ENCODE measurements at regions not wholly inside any gene's neighbourhood (a gene's known extent, or its start where the extent isn't known, plus 50 kb on each side); places are given as distances from the start of the nearest gene placed in this dataset.

DNA sequence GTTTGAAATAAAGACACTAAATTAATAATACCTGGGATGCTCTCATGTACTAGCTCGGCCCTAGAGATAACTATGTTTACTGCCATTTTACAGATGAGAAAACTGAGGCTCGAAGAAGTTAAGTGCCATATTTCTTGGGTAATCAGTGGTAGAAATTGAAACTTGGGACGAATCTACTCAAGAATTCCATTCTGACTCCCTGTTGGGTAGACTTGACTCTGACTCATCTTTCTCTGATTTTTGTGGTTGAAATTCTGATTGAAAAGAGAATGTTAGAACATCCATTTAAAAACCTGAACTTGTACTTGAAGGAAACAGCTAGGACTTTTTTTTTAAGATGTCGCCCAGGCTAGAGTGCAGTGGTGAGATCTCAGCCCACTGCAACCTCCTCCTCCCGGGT, 50.1 kb upstream of the NSUN7 start:
- ATAC-seq: no peak
- TF ChIP-seq BACH2 (CRISPR knock-in tag; IDR thresholded peaks at IDR 0.05; ENCODE audit: borderline replicate concordance): no peak
- TF ChIP-seq ZNF70 (CRISPR knock-in tag; IDR thresholded peaks at IDR 0.05): no peak
- TF ChIP-seq ESRRG (CRISPR knock-in tag; IDR thresholded peaks at IDR 0.05): no peak
- no peak for TF ChIP-seq ZNF8 (CRISPR knock-in tag; IDR thresholded peaks at IDR 0.05)
- no peak for TF ChIP-seq CSDC2 (CRISPR knock-in tag; IDR thresholded peaks at IDR 0.05)
- TF ChIP-seq, protein P1, sequence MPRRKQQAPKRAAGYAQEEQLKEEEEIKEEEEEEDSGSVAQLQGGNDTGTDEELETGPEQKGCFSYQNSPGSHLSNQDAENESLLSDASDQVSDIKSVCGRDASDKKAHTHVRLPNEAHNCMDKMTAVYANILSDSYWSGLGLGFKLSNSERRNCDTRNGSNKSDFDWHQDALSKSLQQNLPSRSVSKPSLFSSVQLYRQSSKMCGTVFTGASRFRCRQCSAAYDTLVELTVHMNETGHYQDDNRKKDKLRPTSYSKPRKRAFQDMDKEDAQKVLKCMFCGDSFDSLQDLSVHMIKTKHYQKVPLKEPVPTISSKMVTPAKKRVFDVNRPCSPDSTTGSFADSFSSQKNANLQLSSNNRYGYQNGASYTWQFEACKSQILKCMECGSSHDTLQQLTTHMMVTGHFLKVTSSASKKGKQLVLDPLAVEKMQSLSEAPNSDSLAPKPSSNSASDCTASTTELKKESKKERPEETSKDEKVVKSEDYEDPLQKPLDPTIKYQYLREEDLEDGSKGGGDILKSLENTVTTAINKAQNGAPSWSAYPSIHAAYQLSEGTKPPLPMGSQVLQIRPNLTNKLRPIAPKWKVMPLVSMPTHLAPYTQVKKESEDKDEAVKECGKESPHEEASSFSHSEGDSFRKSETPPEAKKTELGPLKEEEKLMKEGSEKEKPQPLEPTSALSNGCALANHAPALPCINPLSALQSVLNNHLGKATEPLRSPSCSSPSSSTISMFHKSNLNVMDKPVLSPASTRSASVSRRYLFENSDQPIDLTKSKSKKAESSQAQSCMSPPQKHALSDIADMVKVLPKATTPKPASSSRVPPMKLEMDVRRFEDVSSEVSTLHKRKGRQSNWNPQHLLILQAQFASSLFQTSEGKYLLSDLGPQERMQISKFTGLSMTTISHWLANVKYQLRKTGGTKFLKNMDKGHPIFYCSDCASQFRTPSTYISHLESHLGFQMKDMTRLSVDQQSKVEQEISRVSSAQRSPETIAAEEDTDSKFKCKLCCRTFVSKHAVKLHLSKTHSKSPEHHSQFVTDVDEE (CRISPR knock-in tag; IDR thresholded peaks at IDR 0.05): no peak
- TF ChIP-seq TOX (CRISPR knock-in tag; IDR thresholded peaks at IDR 0.05; ENCODE audit: borderline replicate concordance): no peak
- no peak for TF ChIP-seq RARB (CRISPR knock-in tag; IDR thresholded peaks at IDR 0.05)
- no peak for TF ChIP-seq OSR1 (CRISPR knock-in tag; IDR thresholded peaks at IDR 0.05)
- TF ChIP-seq, protein P2, sequence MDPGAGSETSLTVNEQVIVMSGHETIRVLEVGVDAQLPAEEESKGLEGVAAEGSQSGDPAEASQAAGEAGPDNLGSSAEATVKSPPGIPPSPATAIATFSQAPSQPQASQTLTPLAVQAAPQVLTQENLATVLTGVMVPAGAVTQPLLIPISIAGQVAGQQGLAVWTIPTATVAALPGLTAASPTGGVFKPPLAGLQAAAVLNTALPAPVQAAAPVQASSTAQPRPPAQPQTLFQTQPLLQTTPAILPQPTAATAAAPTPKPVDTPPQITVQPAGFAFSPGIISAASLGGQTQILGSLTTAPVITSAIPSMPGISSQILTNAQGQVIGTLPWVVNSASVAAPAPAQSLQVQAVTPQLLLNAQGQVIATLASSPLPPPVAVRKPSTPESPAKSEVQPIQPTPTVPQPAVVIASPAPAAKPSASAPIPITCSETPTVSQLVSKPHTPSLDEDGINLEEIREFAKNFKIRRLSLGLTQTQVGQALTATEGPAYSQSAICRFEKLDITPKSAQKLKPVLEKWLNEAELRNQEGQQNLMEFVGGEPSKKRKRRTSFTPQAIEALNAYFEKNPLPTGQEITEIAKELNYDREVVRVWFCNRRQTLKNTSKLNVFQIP (CRISPR knock-in tag; IDR thresholded peaks at IDR 0.05; ENCODE audit: borderline replicate concordance, low read depth): no peak
- TF ChIP-seq, protein P3, sequence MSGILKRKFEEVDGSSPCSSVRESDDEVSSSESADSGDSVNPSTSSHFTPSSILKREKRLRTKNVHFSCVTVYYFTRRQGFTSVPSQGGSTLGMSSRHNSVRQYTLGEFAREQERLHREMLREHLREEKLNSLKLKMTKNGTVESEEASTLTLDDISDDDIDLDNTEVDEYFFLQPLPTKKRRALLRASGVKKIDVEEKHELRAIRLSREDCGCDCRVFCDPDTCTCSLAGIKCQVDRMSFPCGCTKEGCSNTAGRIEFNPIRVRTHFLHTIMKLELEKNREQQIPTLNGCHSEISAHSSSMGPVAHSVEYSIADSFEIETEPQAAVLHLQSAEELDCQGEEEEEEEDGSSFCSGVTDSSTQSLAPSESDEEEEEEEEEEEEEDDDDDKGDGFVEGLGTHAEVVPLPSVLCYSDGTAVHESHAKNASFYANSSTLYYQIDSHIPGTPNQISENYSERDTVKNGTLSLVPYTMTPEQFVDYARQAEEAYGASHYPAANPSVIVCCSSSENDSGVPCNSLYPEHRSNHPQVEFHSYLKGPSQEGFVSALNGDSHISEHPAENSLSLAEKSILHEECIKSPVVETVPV (CRISPR knock-in tag; IDR thresholded peaks at IDR 0.05): no peak
- no peak for TF ChIP-seq SNAI2 (CRISPR knock-in tag; IDR thresholded peaks at IDR 0.05)
- TF ChIP-seq ISL1 (CRISPR knock-in tag; IDR thresholded peaks at IDR 0.05): no peak
- no peak for TF ChIP-seq TCF4 (CRISPR knock-in tag; IDR thresholded peaks at IDR 0.05; ENCODE audit: borderline replicate concordance)
- no peak for TF ChIP-seq GLIS3 (CRISPR knock-in tag; IDR thresholded peaks at IDR 0.05)
- no peak for TF ChIP-seq ZNF565 (CRISPR knock-in tag; conservative IDR thresholded peaks at IDR 0.05; ENCODE audit: low read depth)

Measured in SK-N-SH treated with all-trans-retinoic acid at 6 μM for 48 hours (cell line).